ENCODE measurements at regions not wholly inside any gene's neighbourhood (a gene's known extent, or its start where the extent isn't known, plus 50 kb on each side); places are given as distances from the start of the nearest gene placed in this dataset.

DNA sequence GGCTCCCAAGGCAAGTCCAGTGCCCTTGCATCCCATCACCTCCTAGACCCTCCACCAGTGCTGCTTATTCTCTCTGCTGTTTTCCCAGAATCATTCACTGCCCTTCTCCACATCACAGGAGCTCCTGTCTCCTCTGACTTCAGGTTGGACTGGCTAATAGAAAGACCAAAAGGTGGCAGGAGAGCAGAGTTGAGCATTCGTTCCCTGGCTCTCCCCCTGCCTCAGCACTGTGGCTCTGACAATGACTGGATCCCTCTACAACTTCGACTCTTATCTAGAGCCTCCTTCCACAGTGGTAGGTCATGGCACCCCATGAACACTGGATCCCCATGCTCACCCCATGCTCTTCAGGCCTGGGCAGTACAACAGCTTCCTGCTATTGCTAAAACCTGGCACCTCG is 243.6 kb downstream of the LRRN1 start:
- TF ChIP-seq ZBTB21 (CRISPR knock-in tag; IDR thresholded peaks at IDR 0.05; ENCODE audit: borderline replicate concordance): no peak
- TF ChIP-seq ELF4 (CRISPR knock-in tag; IDR thresholded peaks at IDR 0.05; ENCODE audit: low read depth): no peak
- TF ChIP-seq, protein P1, sequence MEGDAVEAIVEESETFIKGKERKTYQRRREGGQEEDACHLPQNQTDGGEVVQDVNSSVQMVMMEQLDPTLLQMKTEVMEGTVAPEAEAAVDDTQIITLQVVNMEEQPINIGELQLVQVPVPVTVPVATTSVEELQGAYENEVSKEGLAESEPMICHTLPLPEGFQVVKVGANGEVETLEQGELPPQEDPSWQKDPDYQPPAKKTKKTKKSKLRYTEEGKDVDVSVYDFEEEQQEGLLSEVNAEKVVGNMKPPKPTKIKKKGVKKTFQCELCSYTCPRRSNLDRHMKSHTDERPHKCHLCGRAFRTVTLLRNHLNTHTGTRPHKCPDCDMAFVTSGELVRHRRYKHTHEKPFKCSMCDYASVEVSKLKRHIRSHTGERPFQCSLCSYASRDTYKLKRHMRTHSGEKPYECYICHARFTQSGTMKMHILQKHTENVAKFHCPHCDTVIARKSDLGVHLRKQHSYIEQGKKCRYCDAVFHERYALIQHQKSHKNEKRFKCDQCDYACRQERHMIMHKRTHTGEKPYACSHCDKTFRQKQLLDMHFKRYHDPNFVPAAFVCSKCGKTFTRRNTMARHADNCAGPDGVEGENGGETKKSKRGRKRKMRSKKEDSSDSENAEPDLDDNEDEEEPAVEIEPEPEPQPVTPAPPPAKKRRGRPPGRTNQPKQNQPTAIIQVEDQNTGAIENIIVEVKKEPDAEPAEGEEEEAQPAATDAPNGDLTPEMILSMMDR (IDR thresholded peaks at IDR 0.05): no peak
- TF ChIP-seq, protein P2, sequence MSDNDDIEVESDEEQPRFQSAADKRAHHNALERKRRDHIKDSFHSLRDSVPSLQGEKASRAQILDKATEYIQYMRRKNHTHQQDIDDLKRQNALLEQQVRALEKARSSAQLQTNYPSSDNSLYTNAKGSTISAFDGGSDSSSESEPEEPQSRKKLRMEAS (CRISPR knock-in tag; IDR thresholded peaks at IDR 0.05): no peak
- TF ChIP-seq PRRX2 (CRISPR knock-in tag; IDR thresholded peaks at IDR 0.05): no peak
- TF ChIP-seq RORB (CRISPR knock-in tag; IDR thresholded peaks at IDR 0.05): no peak
- TF ChIP-seq CREB1 (CRISPR knock-in tag; IDR thresholded peaks at IDR 0.05): no peak
- no peak for TF ChIP-seq IRF2 (CRISPR knock-in tag; IDR thresholded peaks at IDR 0.05; ENCODE audit: borderline replicate concordance, low read depth)
- no peak for TF ChIP-seq GRHL2 (CRISPR knock-in tag; IDR thresholded peaks at IDR 0.05; ENCODE audit: insufficient replicate concordance, severe bottlenecking)
- TF ChIP-seq, protein P3, sequence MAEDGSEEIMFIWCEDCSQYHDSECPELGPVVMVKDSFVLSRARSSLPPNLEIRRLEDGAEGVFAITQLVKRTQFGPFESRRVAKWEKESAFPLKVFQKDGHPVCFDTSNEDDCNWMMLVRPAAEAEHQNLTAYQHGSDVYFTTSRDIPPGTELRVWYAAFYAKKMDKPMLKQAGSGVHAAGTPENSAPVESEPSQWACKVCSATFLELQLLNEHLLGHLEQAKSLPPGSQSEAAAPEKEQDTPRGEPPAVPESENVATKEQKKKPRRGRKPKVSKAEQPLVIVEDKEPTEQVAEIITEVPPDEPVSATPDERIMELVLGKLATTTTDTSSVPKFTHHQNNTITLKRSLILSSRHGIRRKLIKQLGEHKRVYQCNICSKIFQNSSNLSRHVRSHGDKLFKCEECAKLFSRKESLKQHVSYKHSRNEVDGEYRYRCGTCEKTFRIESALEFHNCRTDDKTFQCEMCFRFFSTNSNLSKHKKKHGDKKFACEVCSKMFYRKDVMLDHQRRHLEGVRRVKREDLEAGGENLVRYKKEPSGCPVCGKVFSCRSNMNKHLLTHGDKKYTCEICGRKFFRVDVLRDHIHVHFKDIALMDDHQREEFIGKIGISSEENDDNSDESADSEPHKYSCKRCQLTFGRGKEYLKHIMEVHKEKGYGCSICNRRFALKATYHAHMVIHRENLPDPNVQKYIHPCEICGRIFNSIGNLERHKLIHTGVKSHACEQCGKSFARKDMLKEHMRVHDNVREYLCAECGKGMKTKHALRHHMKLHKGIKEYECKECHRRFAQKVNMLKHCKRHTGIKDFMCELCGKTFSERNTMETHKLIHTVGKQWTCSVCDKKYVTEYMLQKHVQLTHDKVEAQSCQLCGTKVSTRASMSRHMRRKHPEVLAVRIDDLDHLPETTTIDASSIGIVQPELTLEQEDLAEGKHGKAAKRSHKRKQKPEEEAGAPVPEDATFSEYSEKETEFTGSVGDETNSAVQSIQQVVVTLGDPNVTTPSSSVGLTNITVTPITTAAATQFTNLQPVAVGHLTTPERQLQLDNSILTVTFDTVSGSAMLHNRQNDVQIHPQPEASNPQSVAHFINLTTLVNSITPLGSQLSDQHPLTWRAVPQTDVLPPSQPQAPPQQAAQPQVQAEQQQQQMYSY (CRISPR knock-in tag; IDR thresholded peaks at IDR 0.05): no peak
- TF ChIP-seq, protein P4, sequence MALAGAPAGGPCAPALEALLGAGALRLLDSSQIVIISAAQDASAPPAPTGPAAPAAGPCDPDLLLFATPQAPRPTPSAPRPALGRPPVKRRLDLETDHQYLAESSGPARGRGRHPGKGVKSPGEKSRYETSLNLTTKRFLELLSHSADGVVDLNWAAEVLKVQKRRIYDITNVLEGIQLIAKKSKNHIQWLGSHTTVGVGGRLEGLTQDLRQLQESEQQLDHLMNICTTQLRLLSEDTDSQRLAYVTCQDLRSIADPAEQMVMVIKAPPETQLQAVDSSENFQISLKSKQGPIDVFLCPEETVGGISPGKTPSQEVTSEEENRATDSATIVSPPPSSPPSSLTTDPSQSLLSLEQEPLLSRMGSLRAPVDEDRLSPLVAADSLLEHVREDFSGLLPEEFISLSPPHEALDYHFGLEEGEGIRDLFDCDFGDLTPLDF (CRISPR knock-in tag; IDR thresholded peaks at IDR 0.05): no peak
- TF ChIP-seq, protein P5, sequence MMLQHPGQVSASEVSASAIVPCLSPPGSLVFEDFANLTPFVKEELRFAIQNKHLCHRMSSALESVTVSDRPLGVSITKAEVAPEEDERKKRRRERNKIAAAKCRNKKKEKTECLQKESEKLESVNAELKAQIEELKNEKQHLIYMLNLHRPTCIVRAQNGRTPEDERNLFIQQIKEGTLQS (CRISPR knock-in tag; conservative IDR thresholded peaks at IDR 0.05): no peak
- TF ChIP-seq CBFB (CRISPR knock-in tag; IDR thresholded peaks at IDR 0.05; ENCODE audit: low read depth): no peak
